SK-N-SH (cell line): ENCODE measurements at regions not wholly inside any gene's neighbourhood (a gene's known extent, or its start where the extent isn't known, plus 50 kb on each side); places are given as distances from the start of the nearest gene placed in this dataset.

Experiments used
- CTCF ChIA-PET: fragments of 300-600, 350-600 bp; formaldehyde crosslinking; extraction: SDS; loops from one replicate; lab custom pipeline; 2021; lab: Yijun Ruan, JAX
- POLR2A ChIA-PET: fragments of 350-600 bp; sonication (Branson Sonifier 250); formaldehyde crosslinking; extraction: SDS; loops from one replicate; lab custom pipeline; 2020; ENCODE audit warnings: antibody characterized with exemption, inconsistent platforms; lab: Yijun Ruan, JAX
- DNase-seq: peaks from one replicate; pipeline ENCODE4 v3.0.0; 2012
- H2AFZ ChIP-seq: fragments of 200-600 bp; sonication (generic); 2 replicates; pipeline ENCODE4 v1.8.1; 2016; ENCODE audit warnings: antibody characterized with exemption, mild to moderate bottlenecking, low read depth
- H3F3A ChIP-seq: fragments of 200-600 bp; sonication (generic); replicated peaks from 2 replicates; pipeline ENCODE3; 2016; ENCODE audit warnings: antibody characterized with exemption, mild to moderate bottlenecking; ENCODE audit not compliant: insufficient read depth
- H3K27ac ChIP-seq, 2 experiments: fragments of 200-500 bp in 1 of 2; fragments of 200-600 bp in 1 of 2; sonication (Bioruptor generic) in 1 of 2; sonication (generic), shearing (Covaris generic) in 1 of 2; 2 replicates each; pipeline versions ENCODE4 v1.5.1 to v1.6.1; 2014 to 2016; ENCODE audit warnings: low read depth in 2 of 2, inconsistent platforms in 1 of 2, low read length in 1 of 2, mild to moderate bottlenecking in 1 of 2, mixed read lengths in 1 of 2
- H3K27me3 ChIP-seq: fragments of 200-600 bp; sonication (generic), shearing (Covaris generic); 2 replicates; pipeline ENCODE4 v1.6.1; 2016; ENCODE audit warnings: mixed run types; ENCODE audit not compliant: insufficient read depth
- H3K36me3 ChIP-seq, 2 experiments: fragments of 200-500 bp in 1 of 2; fragments of 200-600 bp in 1 of 2; sonication (Bioruptor generic) in 1 of 2; sonication (generic) in 1 of 2; replicated peaks in 1 of 2; 2 replicates each; pipeline versions ENCODE3 to v1.5.1; 2014 to 2016; ENCODE audit warnings: low read length in 1 of 2, mild to moderate bottlenecking in 1 of 2; ENCODE audit not compliant: insufficient read depth in 2 of 2, control insufficient read depth in 1 of 2
- H3K4me1 ChIP-seq, 2 experiments: fragments of 200-500 bp in 1 of 2; fragments of 200-600 bp in 1 of 2; sonication (Bioruptor generic) in 1 of 2; sonication (generic), shearing (Covaris generic) in 1 of 2; 2 replicates each; pipeline versions ENCODE4 v1.5.1 to v1.6.1; 2014 to 2016; ENCODE audit warnings: low read depth in 1 of 2, low read length in 1 of 2, mixed run types in 1 of 2; ENCODE audit not compliant: insufficient read depth in 2 of 2, control insufficient read depth in 1 of 2
- H3K4me2 ChIP-seq: fragments of 200-600 bp; sonication (generic), shearing (Covaris generic); 2 replicates; pipeline ENCODE4 v1.6.1; 2017; ENCODE audit warnings: mixed run types
- H3K4me3 ChIP-seq, 2 experiments: fragments of 200-500 bp in 1 of 2; fragments of 200-600 bp in 1 of 2; sonication (Bioruptor generic) in 1 of 2; sonication (generic), shearing (Covaris generic) in 1 of 2; 2 replicates each; pipeline versions ENCODE4 v1.5.1 to v1.8.1; 2014 to 2016; ENCODE audit warnings: low read depth in 2 of 2, inconsistent platforms in 1 of 2, low read length in 1 of 2, mild to moderate bottlenecking in 1 of 2, mixed read lengths in 1 of 2, moderate library complexity in 1 of 2
- H3K79me2 ChIP-seq: fragments of 200-600 bp; sonication (generic); 2 replicates; pipeline ENCODE4 v1.8.1; 2017; ENCODE audit warnings: mild to moderate bottlenecking; ENCODE audit not compliant: insufficient read depth
- H3K9ac ChIP-seq: fragments of 200-600 bp; sonication (generic); 2 replicates; pipeline ENCODE4 v1.6.1; 2017; ENCODE audit warnings: mixed run types
- H3K9me2 ChIP-seq: fragments of 200-600 bp; sonication (generic); 2 replicates; pipeline ENCODE4 v1.6.1; 2017; ENCODE audit warnings: mixed run types
- H3K9me3 ChIP-seq: fragments of 200-600 bp; sonication (generic); 2 replicates; pipeline ENCODE4 v1.6.1; 2017; ENCODE audit warnings: mixed run types, mild to moderate bottlenecking, moderate library complexity
- H4K20me1 ChIP-seq: fragments of 200-600 bp; sonication (generic); 2 replicates; pipeline ENCODE4 v1.6.1; 2017; ENCODE audit warnings: mild to moderate bottlenecking, mixed run types; ENCODE audit not compliant: insufficient read depth
- EZH2phosphoT487 ChIP-seq: fragments of 200-600 bp; sonication (generic); IDR thresholded peaks from 2 replicates; pipeline ENCODE4 v1.6.1; 2017; ENCODE audit warnings: low read depth, mixed run types, mild to moderate bottlenecking, antibody characterized with exemption, moderate library complexity, borderline replicate concordance
- FOSL2 ChIP-seq: IDR thresholded peaks from 2 replicates; pipeline ENCODE4 v1.4.0; 2012; ENCODE audit warnings: low read depth, mild to moderate bottlenecking, moderate library complexity, borderline replicate concordance
- FOXJ3 ChIP-seq: sonication (generic); formaldehyde crosslinking; IDR thresholded peaks from 2 replicates; pipeline ENCODE4 v1.5.1; 2020; ENCODE audit warnings: mild to moderate bottlenecking, missing genetic modification reagents
- FOXM1 ChIP-seq: IDR thresholded peaks from 2 replicates; pipeline ENCODE4 v1.4.0; 2012; ENCODE audit warnings: low read depth, mild to moderate bottlenecking
- GATA2 ChIP-seq: sonication (generic); formaldehyde crosslinking; IDR thresholded peaks from 2 replicates; pipeline ENCODE4 v1.5.0; 2020; ENCODE audit warnings: mild to moderate bottlenecking, missing genetic modification reagents
- JUND ChIP-seq: IDR thresholded peaks from 2 replicates; pipeline ENCODE4 v1.4.0; 2012
- NFIC ChIP-seq: IDR thresholded peaks from 2 replicates; pipeline ENCODE4 v1.4.0; 2012; ENCODE audit warnings: borderline replicate concordance
- POLR2AphosphoS5 ChIP-seq: IDR thresholded peaks from 2 replicates; pipeline ENCODE4 v1.6.1; 2012; ENCODE audit warnings: low read depth, low read length
- RCOR1 ChIP-seq: fragments of 150-350 bp; IDR thresholded peaks from 2 replicates; pipeline ENCODE4 v1.6.1; 2017; ENCODE audit warnings: antibody characterized with exemption, low read length
- SIN3A ChIP-seq: IDR thresholded peaks from 2 replicates; pipeline ENCODE4 v1.6.1; 2012; ENCODE audit warnings: low read depth, mild to moderate bottlenecking, low read length, moderate library complexity, borderline replicate concordance
- TAF1 ChIP-seq: IDR thresholded peaks from 2 replicates; pipeline ENCODE4 v1.6.1; 2012; ENCODE audit warnings: low read depth, mild to moderate bottlenecking, low read length, moderate library complexity, borderline replicate concordance
- TEAD4 ChIP-seq: IDR thresholded peaks from 2 replicates; pipeline ENCODE4 v1.4.0; 2012; ENCODE audit warnings: mild to moderate bottlenecking, borderline replicate concordance; ENCODE audit not compliant: insufficient read depth
- YY1 ChIP-seq: IDR thresholded peaks from 2 replicates; pipeline ENCODE4 v1.4.0; 2012; ENCODE audit warnings: low read depth, mild to moderate bottlenecking
- WGBS: methylation state at CpG from one replicate; pipeline ENCODE4 v1.1.6; 2017; ENCODE audit warnings: low lambda C conversion rate; 5-methylcytosine and 5-hydroxymethylcytosine counted together
- TF ChIP-seq, protein P1 (sequence below): fragments of 150-350 bp; IDR thresholded peaks from 2 replicates; pipeline ENCODE4 v1.6.1; 2016; ENCODE audit warnings: mild to moderate bottlenecking, low read depth, low read length
- TF ChIP-seq, protein P2 (sequence below): IDR thresholded peaks from 2 replicates; pipeline ENCODE4 v1.4.0; 2012; ENCODE audit warnings: low read depth, borderline replicate concordance
- TF ChIP-seq, protein P3 (sequence below): IDR thresholded peaks from 2 replicates; pipeline ENCODE4 v1.4.0; 2012; ENCODE audit warnings: low read depth, borderline replicate concordance
- TF ChIP-seq, protein P4 (sequence below): IDR thresholded peaks from 2 replicates; pipeline ENCODE4 v1.4.0; 2012; ENCODE audit warnings: low read depth
- TF ChIP-seq, protein P5 (sequence below): IDR thresholded peaks from 2 replicates; pipeline ENCODE4; 2012

DNA sequence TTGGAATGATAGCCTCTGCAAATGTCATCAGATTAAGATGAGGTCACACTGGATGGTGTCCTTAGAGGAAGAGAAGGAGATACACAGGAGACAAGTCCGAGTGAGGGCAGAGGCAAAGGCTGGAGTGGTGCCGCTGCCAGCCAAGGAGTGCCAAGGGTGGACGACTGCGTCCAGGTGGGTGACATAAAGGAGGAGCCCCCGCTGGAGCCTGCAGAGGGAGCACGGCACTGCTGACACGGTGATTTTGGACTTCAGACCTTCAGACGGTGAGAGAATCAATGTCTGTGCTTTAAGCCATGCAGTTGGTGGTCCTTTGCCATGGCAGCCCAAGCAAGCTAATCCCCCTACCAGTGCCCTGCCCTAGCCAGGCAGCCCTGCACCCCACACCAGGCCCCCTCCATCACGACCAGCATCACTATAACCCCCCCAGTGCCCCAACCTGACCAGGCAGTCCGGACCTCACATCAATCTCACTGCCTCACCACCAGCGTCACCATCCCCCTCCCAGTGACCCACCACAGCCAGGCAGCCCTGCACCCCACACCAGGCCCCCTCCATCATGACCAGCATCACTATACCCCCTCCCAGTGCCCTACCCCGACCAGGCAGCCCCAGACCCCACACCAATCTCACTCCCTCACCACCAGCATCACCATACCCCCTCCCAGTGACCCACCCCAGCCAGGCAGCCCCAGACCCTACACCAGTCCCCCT is 130.0 kb downstream of the HMX1 start:
- Histone ChIP-seq H3K4me3 (no peak overlapping the region), H3K27ac (no peak overlapping the region), H3K9me2 (no peaks in the 10 kb centered on the region), H2AFZ (no peak overlapping the region), H3K36me3 (no peaks in the 10 kb centered on the region), H3K9ac (no peak overlapping the region), H4K20me1 (no peaks in the 10 kb centered on the region), H3K9me3 (no peaks in the 10 kb centered on the region), H3K4me2 (no peak overlapping the region), H3K79me2 (no peaks in the 10 kb centered on the region), H3F3A (no peaks in the 10 kb centered on the region), H3K4me1 (peaks cover 0 to 4% of the 10 kb centered on the region in 2 experiments; a peak in 1 of 4 replicates), H3K27me3 (no peaks in the 10 kb centered on the region)
- CTCF ChIA-PET: no interaction called here
- 44% methylated on average over 8 of the region's 12 CpGs for WGBS
- POLR2A ChIA-PET: no interaction called here
- peak; percentile 11 for DNase-seq
- TF ChIP-seq EZH2phosphoT487: no peak
- TF ChIP-seq GATA2 (CRISPR knock-in tag): no peak
- TF ChIP-seq TAF1: no peak
- TF ChIP-seq, protein P1, sequence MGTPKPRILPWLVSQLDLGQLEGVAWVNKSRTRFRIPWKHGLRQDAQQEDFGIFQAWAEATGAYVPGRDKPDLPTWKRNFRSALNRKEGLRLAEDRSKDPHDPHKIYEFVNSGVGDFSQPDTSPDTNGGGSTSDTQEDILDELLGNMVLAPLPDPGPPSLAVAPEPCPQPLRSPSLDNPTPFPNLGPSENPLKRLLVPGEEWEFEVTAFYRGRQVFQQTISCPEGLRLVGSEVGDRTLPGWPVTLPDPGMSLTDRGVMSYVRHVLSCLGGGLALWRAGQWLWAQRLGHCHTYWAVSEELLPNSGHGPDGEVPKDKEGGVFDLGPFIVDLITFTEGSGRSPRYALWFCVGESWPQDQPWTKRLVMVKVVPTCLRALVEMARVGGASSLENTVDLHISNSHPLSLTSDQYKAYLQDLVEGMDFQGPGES: no peak
- no peak for TF ChIP-seq POLR2AphosphoS5
- TF ChIP-seq, protein P2, sequence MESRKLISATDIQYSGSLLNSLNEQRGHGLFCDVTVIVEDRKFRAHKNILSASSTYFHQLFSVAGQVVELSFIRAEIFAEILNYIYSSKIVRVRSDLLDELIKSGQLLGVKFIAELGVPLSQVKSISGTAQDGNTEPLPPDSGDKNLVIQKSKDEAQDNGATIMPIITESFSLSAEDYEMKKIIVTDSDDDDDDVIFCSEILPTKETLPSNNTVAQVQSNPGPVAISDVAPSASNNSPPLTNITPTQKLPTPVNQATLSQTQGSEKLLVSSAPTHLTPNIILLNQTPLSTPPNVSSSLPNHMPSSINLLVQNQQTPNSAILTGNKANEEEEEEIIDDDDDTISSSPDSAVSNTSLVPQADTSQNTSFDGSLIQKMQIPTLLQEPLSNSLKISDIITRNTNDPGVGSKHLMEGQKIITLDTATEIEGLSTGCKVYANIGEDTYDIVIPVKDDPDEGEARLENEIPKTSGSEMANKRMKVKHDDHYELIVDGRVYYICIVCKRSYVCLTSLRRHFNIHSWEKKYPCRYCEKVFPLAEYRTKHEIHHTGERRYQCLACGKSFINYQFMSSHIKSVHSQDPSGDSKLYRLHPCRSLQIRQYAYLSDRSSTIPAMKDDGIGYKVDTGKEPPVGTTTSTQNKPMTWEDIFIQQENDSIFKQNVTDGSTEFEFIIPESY: no peak
- TF ChIP-seq, protein P3, sequence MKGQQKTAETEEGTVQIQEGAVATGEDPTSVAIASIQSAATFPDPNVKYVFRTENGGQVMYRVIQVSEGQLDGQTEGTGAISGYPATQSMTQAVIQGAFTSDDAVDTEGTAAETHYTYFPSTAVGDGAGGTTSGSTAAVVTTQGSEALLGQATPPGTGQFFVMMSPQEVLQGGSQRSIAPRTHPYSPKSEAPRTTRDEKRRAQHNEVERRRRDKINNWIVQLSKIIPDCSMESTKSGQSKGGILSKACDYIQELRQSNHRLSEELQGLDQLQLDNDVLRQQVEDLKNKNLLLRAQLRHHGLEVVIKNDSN: no peak
- TF ChIP-seq, protein P4, sequence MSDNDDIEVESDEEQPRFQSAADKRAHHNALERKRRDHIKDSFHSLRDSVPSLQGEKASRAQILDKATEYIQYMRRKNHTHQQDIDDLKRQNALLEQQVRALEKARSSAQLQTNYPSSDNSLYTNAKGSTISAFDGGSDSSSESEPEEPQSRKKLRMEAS: no peak
- TF ChIP-seq YY1: no peak

DNA sequence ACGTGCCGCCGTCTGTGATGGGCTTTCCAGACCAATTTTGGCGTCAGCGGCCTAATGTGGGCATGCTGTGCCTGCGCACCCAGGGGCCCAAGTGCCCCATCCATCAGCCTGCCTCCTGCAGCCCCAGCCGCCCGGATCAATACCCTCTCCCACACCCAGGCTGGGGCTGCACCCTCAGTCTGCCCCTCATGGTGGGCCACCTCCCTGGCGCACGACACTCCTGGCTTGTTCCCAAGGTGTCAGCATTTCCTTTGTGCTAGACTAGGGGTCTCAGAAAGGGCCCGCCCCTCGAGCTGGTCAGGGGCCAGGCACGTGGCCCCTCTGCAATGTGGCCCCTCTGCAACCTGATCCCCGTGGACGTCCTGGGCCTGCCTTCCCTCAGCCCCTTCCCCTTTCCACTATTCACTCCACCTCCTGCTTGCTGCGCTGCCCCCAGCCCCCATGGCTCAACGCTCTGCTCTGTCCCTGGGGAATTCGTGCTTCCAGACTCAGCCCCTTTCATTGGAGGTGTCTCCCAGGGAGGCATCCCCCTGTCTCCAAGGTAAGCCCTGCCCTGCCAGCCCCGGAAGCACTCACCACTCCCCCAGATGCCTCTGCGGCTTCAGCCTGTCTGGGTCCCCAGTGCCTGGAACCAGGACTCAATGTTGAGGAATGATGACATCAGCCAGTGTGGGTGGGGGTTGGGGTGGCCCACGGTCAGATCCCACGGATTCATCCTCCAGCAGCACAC is 130.8 kb downstream of the HMX1 start:
- H3K27ac ChIP-seq: no peak overlapping the region
- no peaks in the 10 kb centered on the region for H3K36me3 ChIP-seq
- peak; percentile 19 for DNase-seq
- no peaks in the 10 kb centered on the region for H3K9me3 ChIP-seq
- ChIA-PET CTCF (interaction anchor here (1.0 to 1.4 kb wide), 2 partner anchors 145 to 177 kb away, joined by 3 read pairs; no protein-coding TSS in a partner anchor), POLR2A (no interaction called here)
- H3K9ac ChIP-seq: no peak overlapping the region
- no peaks in the 10 kb centered on the region for H4K20me1 ChIP-seq
- H3F3A ChIP-seq: no peaks in the 10 kb centered on the region
- H2AFZ ChIP-seq: no peak overlapping the region
- no peaks in the 10 kb centered on the region for H3K9me2 ChIP-seq
- WGBS: 49% methylated on average over 16 of the region's 22 CpGs
- H3K79me2 ChIP-seq: no peaks in the 10 kb centered on the region
- no peak overlapping the region for H3K4me2 ChIP-seq
- no peaks in the 10 kb centered on the region for H3K27me3 ChIP-seq
- H3K4me1 ChIP-seq: peaks cover 0 to 4% of the 10 kb centered on the region in 2 experiments; a peak in 1 of 4 replicates
- H3K4me3 ChIP-seq: no peak overlapping the region
- TF ChIP-seq NFIC (no peak), POLR2AphosphoS5 (no peak), SIN3A (no peak), JUND (no peak), FOXM1 (no peak), RCOR1 (no peak), FOSL2 (no peak), TEAD4 (no peak), YY1 (no peak), FOXJ3 (no peak)
- TF ChIP-seq, protein P5, sequence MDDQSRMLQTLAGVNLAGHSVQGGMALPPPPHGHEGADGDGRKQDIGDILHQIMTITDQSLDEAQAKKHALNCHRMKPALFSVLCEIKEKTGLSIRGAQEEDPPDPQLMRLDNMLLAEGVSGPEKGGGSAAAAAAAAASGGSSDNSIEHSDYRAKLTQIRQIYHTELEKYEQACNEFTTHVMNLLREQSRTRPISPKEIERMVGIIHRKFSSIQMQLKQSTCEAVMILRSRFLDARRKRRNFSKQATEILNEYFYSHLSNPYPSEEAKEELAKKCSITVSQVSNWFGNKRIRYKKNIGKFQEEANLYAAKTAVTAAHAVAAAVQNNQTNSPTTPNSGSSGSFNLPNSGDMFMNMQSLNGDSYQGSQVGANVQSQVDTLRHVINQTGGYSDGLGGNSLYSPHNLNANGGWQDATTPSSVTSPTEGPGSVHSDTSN: no peak
- TF ChIP-seq, protein P3: no peak
- TF ChIP-seq, protein P4: no peak
